ENCODE measurements at regions not wholly inside any gene's neighbourhood (a gene's known extent, or its start where the extent isn't known, plus 50 kb on each side); places are given as distances from the start of the nearest gene placed in this dataset.
"Not testable (repeated sequence)": the region's sequence is repeated elsewhere in the genome, so short reads cannot be mapped to it uniquely, and the experiment has no call there.

DNA sequence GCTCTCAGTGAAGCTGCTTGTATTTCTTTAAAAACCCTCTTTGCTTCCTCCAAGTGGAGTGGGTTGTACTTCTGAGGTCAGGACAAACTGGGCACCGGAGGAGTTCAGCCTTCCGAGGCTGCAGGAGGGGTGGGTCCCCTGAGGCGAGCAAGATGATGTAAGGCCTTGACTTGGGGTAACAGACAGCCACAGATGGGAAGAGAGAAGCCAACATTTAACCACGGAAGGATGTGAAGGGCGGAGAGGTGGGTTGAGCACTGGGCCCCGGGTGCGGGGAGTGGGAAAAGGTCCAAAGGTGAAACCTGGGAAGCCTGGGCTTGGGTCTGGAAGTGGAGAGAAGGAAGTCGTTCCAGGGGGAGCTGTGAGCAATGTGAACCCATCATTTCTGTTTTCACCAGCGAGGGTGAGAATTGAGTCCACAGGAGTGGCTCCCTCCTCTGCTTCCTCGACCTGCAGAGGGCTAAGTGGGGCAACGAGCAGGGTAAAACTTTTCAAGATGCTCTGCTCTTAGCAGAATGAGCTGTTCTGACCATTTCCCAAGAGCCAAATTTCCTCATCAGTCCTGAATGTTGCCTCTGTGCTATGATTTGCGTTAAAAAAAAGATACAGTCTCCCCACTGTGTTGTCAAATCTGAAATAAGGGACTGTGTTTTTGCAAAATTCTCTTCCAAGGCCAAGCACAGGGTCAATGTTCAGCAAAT is 137.7 kb upstream of the CRHR1 start:
- DNase-seq, result no peak

DNA sequence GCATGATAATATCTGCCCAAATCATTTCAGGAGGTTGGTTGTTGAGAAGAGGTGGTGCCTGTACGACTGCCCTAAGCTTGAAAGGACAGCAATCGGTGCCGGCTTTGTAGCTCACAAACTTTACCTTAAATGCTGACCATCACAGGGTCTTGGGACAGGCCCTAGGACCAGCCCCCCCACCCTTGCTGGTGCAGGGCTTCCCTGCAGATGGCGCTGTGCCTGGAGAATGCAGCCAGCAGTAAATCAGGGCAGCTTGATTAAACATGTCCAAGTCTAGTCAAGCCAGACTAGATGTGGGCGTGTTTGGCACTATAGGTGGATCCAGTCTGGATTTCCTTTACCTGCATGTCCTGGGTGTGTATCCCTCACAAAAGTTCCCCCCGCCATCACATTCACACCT is 135.5 kb upstream of the CRHR1 start:
- DNase-seq, result no peak

DNA sequence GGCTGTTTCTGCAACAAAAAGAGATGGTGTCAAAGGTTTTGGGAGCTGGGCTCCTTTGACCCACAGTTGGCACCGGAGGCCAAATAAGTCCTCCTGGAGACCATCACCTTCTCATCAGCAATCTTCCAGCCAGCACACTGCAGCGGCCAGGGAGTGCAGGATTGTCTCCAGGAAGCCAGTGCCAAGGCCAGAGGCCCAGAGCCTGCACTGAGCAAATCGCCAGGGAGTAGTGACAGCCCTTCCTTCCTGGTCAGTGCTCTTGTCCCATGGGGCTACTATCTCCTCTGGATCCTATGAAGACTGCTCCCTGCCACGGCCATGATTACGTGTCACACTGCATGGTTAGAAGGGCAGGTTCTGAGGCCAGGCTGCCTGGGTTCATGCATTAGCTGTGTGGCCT is 134.3 kb upstream of the CRHR1 start:
- no peak for DNase-seq

DNA sequence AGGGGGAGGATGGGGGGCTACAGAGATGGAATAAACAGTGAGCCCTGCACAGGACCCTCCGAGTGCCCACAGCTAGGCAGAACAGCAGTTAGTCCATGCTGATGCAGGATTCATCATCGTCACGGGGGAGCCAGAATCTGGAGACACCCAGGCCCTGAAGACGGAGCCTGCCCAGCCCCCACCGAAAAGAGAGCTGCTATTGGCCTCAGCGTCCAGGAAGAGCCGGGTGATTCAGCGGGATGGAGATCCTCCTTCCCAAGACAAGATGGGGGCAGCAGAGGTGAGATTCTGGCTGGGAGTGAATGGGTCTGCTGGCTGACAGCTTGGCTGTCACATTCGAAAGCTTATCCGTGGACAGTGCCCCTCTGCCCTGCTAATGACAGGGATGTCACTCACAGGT is 133.6 kb upstream of the CRHR1 start:
- no peak for DNase-seq

DNA sequence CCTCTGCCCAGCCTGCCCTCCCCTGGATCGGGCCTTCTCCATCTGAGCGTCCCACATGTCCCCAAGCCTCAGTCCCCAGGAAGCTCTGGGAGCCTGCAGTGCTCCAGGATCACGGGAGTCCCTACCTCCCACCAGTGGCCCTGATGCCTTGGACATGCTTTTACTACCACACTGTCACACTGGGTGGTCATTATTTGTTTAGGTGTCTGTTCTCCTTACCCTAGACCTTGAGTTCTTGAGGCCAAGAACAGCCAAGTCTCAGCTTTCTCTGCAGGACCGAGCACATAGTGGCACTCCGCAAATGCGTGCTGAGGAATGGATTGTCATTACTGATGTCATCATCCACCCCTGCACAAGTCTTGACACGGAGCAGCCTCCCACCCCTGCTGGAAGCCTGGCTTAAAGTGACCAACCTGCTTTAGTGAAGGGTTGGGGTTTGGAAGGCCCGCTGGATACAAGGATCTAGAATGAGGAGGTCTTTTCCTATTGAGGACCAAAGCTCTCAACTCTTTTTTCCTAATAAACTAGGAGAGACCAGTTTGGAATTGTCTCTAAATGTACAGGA is 132.9 kb upstream of the CRHR1 start:
- DNase-seq, result no peak

DNA sequence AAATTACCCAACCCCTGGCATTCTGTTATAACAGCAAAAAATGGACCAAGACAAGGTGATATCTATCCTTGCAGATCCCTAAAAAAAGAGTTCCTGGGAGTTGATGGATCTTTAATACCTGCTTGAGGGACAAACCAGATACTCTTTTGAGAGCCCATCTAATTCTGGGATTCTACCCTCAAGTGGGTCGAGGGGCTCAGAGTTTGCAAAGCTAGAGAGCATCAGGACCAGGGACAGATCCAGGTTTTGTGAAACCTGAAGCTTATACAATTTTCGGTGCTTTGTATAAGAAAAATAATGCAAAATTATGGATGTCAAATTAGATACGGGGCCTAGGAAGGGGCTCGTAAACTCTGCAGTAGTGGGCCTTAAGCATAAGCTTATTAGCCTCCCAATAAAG is 130.5 kb upstream of the CRHR1 start:
- DNase-seq, result no peak

DNA sequence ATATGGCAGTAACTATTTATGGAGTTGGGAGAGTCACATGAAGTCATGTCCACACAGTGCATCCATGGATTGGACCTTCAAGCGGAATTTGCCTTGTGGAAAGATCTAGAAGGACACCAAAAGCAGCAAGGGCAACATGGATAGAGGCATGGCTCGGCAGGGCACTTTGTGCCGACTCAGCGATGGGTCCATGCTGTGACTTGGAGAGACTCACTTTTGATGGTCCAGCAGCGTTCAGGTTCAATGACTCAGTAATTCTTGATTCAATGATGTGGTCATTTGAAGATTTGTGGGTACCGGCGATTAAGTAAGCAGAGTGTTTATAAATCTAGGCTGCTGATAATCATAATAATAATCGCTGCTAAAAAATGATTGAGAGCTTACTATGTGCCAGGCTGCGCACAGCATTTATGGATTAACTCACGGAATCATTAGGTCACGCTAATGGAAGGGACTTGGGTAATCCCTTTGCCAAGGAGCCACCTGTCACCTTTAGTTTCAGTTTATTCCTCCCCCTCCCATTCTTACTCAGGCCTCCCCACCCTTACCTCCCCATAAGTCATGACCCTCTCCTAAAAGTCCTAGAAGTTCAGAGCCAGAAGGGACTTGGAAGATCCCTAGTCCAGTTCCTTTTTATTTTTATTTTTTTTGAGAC is 127.5 kb upstream of the CRHR1 start:
- no peak for DNase-seq

DNA sequence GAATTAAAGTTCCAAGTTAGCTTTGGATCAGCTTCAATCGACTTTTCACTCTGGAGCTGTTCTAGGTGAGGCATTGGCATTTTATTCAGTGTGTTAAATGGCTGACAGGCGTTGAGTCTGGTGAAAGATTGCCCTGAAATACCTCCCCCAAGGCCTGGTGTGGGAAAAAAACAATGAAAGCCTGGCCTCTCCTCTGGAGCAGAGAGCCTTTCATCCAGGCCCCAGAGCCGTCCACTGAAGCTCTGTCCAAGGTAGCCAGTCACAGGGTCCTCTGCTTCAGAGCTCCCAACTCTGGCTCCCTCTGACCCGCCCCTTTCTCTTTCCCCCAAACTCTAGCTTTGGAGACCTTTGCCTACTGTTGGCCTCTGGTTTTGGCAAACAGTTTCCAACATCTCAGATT is 123.6 kb upstream of the CRHR1 start:
- no peak for DNase-seq

DNA sequence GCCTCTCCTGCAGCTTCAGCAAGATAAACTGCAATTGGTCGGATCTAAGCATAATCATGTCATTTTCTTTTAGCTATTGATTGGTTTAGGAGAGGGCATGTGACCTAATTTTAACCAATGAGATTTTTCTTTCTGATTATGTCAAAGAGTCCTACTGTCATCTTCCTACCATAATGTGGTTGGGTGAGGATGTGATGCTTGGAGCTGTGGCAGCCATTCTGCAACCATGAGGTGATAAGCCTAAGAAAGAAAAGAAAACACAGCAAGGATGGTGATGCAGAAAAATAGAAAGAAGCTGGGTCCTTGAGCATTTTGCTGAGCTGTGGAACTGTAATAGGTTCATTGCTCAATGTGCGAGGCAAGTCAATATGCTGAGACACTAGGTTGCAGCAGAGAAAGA is 121.7 kb upstream of the CRHR1 start:
- DNase-seq, result no peak

DNA sequence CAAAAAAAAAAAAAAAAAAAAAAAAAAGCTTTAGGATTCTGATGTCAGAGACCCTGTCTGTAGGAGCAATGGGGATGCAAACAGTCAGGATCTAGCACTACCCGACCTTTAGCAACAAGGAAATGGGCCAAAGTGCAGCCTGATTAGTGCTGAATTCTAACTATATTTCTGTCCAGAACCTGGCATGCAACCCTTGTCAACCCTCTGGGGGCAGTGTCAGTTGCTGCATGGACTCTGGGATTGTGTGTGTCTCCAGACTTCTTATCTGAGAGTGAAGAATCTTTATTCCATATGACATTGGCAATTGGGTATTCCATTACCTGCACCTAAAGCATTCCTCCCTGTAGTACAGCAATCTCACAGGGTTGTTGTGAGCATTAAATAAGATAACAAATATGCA is 120.3 kb upstream of the CRHR1 start:
- no peak for DNase-seq

DNA sequence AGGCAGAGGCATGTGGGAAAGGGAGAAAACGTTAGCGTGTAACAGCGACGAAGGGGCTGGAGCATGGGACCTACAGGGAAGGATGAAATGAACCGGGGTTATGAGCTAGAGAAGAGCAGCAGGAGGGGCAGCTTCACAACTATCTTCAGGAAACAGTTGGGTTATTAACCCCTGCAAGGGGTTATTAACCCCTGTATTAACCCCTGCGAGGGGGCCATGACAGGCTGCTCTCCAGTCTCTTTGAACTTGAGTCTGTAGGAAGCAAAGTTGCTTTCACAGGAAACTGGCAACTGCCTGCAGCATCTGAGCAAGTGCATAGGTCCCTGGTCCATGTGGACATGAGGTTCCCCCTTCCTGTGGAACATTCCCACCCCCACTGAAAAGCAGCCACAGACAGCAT is 119.2 kb upstream of the CRHR1 start:
- no peak for DNase-seq

DNA sequence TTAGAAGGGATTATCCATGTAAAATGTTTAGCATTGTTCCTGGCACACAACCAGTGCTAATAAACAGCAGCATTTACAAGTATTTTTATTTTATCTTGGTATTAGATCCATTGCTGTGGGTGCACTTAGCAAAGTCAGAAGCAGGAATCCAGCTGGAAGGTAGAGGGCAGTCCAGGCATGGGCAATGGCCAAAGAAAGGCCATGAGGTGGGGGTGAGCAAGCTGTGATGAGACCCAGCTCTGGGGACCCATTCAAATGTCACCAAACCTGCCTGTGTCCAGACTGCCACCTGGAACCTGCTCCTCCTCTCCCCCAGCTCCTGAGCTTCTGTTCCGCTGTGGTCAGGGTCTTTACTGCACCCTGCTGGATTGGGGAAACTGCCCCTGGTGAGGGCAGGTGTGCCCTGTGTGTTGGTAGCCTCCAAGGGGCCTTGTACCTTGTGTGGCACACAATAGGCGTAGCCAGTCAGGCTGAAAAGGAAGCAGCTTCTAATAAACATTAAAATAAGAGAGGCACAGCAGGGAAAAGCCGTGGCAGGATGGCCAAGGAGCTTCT is 118.0 kb upstream of the CRHR1 start:
- no peak for DNase-seq

DNA sequence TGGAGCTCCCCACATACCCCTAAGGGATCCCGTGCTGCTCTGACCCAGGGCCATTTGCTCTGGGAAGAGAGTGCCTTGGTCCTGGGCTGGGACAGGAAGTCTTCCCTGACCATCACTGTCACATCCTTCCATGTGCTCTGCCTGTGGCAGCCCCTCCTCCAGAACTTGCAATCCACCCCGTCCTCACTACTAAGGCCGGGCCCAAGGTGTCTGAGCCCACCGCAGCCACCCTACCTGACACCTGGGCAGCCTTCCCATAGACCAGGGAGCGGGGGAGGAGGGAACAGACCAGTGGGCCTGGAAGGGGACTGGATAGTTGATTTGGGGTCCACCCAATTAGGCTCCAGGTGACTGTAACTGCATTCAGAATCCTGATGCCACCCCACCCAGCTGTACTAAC is 117.5 kb upstream of the CRHR1 start:
- no peak for DNase-seq

DNA sequence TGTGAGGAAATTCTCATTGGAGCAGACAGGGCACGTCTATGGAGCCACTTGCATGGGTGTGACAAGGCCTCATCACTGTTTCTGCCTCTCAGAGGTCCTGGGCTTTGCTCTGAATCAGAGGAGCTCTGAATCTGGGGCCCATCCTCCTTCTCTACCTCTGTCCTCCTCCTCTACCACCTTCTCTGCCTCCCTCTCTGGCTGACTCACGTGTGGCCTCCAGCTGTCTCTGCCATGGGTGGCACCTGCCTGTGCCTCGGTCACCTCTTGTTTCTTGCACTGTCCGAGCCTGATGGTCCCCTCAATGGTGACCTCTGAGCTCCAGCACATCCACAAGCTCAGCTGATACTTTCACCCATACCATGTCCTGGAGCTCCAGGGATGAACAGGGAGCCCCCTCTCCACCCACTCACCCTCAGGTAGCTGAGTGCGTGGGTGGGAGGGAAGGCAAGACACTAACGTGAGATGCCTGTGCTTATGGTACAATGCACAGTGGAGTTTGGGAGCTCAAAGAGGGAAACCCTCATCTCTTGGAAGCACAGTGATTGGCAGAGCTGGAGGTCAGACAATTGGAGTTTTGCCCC is 116.4 kb upstream of the CRHR1 start:
- DNase-seq, result no peak

DNA sequence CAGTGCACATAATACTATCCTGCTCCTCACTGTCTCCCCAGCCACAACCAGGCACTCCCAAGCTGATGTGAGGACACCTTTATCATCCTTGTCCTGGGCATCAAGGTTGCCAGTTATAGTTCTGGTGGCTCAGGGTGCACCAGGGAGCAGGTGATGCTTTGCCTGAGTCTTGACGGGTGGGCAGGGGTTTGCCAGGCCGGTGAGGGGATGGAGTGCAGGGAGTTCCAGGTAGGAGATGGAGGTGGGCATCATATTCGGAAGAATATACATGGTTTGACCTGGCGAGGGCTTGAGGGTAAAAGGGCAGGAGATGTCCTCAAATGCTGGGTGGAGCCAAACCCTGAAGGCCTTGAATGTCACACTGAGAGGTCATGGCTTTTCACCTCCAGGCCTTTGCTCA is 115.8 kb upstream of the CRHR1 start:
- no peak for DNase-seq

DNA sequence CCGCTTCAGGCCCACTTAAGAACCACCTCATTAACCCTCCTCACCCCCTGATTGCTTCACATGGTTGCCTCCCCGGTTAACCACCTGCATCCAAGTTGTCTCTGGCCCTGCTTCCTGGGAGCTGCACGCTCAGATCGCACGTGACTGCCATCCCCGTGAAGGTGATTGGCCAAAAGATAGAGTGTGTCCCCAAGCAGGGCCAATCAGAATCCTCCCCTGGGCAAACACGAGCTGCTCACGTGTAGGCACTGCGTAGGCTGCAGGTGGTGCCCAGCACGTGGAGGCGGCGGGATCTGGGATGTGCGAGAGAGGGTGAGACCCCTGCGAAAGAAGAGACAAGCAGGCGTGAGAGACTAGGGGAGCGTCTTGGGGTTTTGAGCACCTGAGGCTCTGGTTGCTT is 111.8 kb upstream of the CRHR1 start:
- DNase-seq, result no peak

DNA sequence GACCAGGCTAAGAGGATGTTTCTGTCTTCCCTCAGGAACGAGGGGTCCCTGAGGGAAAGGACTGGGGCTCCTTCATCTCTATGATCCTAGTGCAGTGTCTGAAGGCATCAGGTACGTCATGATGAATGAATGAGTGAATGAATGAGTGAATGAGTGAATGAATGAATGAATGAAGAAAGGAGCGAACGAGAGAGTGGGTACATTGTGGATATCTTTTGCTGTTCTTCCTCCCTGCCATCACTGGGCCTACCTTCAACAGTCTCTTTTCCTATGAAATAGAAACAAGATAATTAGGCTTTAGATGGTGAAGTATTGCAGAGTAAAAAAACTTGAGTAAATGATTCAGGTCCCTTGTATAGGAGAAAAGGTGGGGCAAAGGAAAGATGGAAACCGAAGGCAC is 111.3 kb upstream of the CRHR1 start:
- no peak for DNase-seq

DNA sequence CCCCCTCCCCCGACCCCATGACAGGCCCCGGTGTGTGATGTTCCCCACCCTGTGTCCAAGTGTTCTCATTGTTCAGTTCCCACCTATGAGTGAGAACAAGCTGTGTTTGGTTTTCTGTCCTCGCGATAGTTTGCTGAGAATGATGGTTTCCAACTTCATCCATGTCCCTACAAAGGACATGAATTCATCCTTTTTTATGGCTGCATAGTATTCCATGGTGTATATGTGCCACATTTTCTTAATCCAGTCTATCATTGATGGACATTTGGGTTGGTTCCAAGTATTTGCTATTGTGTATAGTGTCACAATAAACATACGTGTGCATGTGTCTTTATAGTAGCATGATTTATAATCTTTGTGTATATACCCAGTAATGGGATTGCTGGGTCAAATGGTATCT is 110.4 kb upstream of the CRHR1 start:
- not testable (repeated sequence) for DNase-seq

DNA sequence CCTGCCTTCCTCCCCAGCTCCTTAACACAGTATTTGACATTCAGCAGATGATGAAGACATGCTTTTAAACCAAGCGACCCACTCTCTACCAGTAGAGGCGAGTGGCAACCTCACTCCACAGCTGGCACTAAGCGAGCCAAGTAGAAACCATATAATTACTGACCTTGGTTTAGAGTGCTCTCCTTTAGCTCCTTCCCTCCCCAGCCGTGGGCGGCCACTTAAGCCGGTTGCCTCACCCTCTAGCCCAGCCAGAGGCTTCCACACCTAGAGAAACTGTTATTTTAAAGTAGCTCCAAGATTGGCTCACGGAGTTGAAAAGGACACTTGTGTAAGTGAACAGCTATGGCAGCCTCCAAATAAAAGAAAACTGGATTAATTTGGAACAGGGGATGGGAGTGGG is 109.1 kb upstream of the CRHR1 start:
- DNase-seq, result no peak

DNA sequence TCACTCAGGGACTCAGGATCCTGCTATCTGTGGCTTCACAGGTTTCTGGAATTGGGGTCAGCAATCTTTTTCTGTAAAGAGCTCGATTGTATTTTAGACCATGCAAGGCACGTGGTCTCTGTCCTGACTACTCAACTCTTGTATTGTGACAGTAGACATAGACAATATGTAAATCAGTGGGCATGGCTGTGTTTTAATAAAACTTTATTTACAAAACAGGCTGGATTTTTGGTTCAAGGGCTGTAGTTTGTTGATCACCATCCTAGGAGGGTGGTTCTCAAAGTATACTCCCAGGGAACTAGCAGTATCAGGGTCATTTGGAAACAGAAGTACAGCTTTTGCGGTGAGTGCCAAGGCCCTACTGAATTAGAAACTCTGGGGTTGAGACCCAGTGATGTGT is 108.2 kb upstream of the CRHR1 start:
- DNase-seq, result no peak

DNA sequence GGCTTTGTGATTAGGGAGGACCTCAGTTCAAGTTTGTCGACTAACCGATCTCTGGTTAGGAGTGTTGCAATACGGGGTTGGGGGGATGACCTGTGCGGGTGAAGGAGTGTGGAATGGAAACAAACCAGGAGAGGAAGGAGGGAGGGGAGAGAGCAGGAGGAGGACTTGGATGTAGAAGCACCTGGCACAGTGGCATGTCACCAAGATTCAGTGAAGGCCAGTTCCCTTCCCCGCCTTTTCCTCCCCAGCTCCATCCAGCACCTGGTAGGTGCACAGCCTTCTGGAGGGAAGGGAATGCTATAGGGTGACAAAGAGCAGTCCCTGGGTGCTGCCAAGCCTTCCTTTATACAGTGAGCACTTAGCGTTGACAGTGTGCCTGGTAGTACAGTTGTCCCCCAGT is 107.4 kb upstream of the CRHR1 start:
- DNase-seq, result no peak

DNA sequence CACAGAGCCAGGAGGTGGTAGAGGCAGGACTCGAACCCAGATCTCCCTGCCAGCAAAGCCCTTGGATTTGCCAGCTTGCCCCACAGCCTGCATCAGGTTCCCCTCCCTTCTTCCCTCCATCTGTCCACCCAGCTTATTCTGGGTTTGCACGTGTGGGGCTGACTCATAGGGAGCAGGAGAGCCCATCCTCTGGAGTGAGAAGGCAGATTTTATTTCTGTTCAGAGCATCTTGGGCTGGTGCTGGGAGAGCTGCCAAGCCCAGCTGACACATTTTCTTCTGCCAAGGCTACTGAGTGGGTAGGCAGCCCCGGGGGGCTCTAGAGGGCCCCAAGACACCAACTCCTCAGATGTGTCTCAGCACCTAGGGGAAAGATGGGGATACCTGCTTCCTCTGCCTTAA is 106.3 kb upstream of the CRHR1 start:
- no peak for DNase-seq

DNA sequence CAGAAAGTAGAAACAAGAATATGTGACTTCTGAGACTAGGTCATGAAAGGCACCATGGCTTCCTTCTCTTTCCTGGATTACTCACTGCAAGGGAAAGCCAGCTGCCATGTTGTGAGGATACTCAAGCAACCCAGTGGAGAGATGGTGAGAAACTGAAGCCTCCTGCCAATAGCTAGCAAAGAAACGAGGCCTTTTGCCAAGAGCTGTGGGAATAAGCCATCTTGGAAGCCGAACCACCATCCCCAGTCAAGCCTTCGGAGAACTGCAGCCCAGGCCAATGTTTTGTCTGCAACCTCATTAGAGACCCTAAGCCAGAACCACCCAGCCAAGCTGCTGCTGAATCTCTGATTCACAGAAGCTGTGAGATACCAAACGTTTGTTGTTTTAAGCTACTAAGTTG is 104.7 kb upstream of the CRHR1 start:
- DNase-seq, result no peak

Measured in right lung (tissue), 2 donors.